T-helper 17 cell (primary cell): ENCODE measurements at regions not wholly inside any gene's neighbourhood (a gene's known extent, or its start where the extent isn't known, plus 50 kb on each side); places are given as distances from the start of the nearest gene placed in this dataset.

Source experiments
- ATAC-seq: fragments of 150-1000 bp; cut with Tn5 transposase; 2 replicates; pipeline ENCODE4 v1.10.0; 2021; ENCODE audit warnings: mild to moderate bottlenecking, moderate library complexity
- DNase-seq, 3 donors: peaks; one replicate each; pipeline versions ENCODE4 v3.0.0 to v3.0.0-alpha.2; 2020 to 2021
- H3K9me3 ChIP-seq: one replicate; pipeline ENCODE4 v1.7.0; 2013; ENCODE audit warnings: low read length, mild to moderate bottlenecking; ENCODE audit not compliant: control insufficient read depth, poor library complexity, severe bottlenecking
- H3K27ac Mint-ChIP-seq: one replicate; pipeline ENCODE4 v1.8.0; 2022; ENCODE audit warnings: mild to moderate bottlenecking, moderate library complexity, mixed read lengths
- H3K27me3 Mint-ChIP-seq: one replicate; pipeline ENCODE4 v1.8.0; 2022; ENCODE audit warnings: mixed read lengths
- H3K36me3 Mint-ChIP-seq: one replicate; pipeline ENCODE4 v1.8.0; 2022; ENCODE audit warnings: low read depth, mixed read lengths
- H3K4me1 Mint-ChIP-seq: one replicate; pipeline ENCODE4 v1.8.0; 2022; ENCODE audit warnings: mild to moderate bottlenecking, mixed read lengths
- H3K4me3 Mint-ChIP-seq: one replicate; pipeline ENCODE4 v1.8.0; 2022; ENCODE audit warnings: mild to moderate bottlenecking, moderate library complexity, mixed read lengths

- Mint-ChIP-seq H3K36me3 (no peaks in the 10 kb centered on the region), H3K27ac (no peak overlapping the region), H3K4me1 (peaks cover 1% of the 10 kb centered on the region), H3K27me3 (no peaks in the 10 kb centered on the region), H3K4me3 (no peak overlapping the region)
- ATAC-seq (no peak), DNase-seq (no peak)
- H3K9me3 ChIP-seq, result no peaks in the 10 kb centered on the region
Observed at GRCh38 chr4:81523672-81524327, 52.1 kb upstream of the RASGEF1B start.

GRCh38 chr4:81522711-81523110 lies 51.0 kb upstream of the RASGEF1B start:
- Mint-ChIP-seq H3K27me3 (no peaks in the 10 kb centered on the region), H3K36me3 (no peaks in the 10 kb centered on the region), H3K4me1 (peaks cover 3% of the 10 kb centered on the region), H3K27ac (no peak overlapping the region), H3K4me3 (no peak overlapping the region)
- no peaks in the 10 kb centered on the region for H3K9me3 ChIP-seq
- DNase-seq, result no peak
- ATAC-seq, result no peak

GRCh38 chr4:81521708-81522107 lies 50.0 kb upstream of the RASGEF1B start:
- no peaks in the 10 kb centered on the region for H3K9me3 ChIP-seq
- H3K36me3 Mint-ChIP-seq, result no peaks in the 10 kb centered on the region
- no peak overlapping the region for H3K4me3 Mint-ChIP-seq
- DNase-seq (no peak), ATAC-seq (no peak)
- no peaks in the 10 kb centered on the region for H3K27me3 Mint-ChIP-seq
- H3K27ac Mint-ChIP-seq, result no peak overlapping the region
- peaks cover 3% of the 10 kb centered on the region for H3K4me1 Mint-ChIP-seq
